WTC11 (cell line): ENCODE measurements at regions not wholly inside any gene's neighbourhood (a gene's known extent, or its start where the extent isn't known, plus 50 kb on each side); places are given as distances from the start of the nearest gene placed in this dataset.

Experiments
- ATAC-seq: fragments of 200-7000 bp; cut with Tn5 transposase; 2 replicates; pipeline ENCODE4 v1.10.0; 2021; ENCODE audit warnings: mild to moderate bottlenecking, moderate library complexity
- CTCF ChIA-PET: fragments of 300-600 bp; sonication (Branson Sonifier 250); formaldehyde crosslinking; loops from one replicate; lab custom pipeline; 2021; ENCODE audit warnings: antibody characterized with exemption; lab: Charles Lee
- POLR2A ChIA-PET: fragments of 350-600 bp; sonication (Branson Sonifier 250); formaldehyde crosslinking; loops from one replicate; lab custom pipeline; 2021; ENCODE audit warnings: antibody characterized with exemption; lab: Charles Lee
- DNase-seq: peaks from one replicate; pipeline ENCODE4 v3.0.0; 2021; ENCODE audit warnings: low spot score
- H3K27ac Mint-ChIP-seq: 2 replicates; pipeline ENCODE4 v1.8.0; 2021; ENCODE audit warnings: mixed read lengths
- H3K27me3 Mint-ChIP-seq: 2 replicates; pipeline ENCODE4 v1.8.0; 2021; ENCODE audit warnings: low read depth, mild to moderate bottlenecking, moderate library complexity, mixed read lengths
- H3K36me3 Mint-ChIP-seq: 2 replicates; pipeline ENCODE4 v1.8.0; 2021; ENCODE audit warnings: mixed read lengths
- H3K4me1 Mint-ChIP-seq: 2 replicates; pipeline ENCODE4 v1.8.0; 2022; ENCODE audit warnings: mixed read lengths
- H3K4me3 Mint-ChIP-seq: 2 replicates; pipeline ENCODE4 v1.8.0; 2021; ENCODE audit warnings: mild to moderate bottlenecking, moderate library complexity, mixed read lengths
- H3K9me3 Mint-ChIP-seq: 2 replicates; pipeline ENCODE4 v1.8.0; 2021; ENCODE audit warnings: mixed read lengths
- ELF4 ChIP-seq: sonication (generic); formaldehyde crosslinking; IDR thresholded peaks from 2 replicates; pipeline ENCODE4 v1.8.1; 2022; ENCODE audit warnings: low read depth, mild to moderate bottlenecking, moderate library complexity, missing genetic modification reagents
- HMGA2 ChIP-seq: fragments of 250-450 bp; sonication (Bioruptor Pico); IDR thresholded peaks from 2 replicates; pipeline ENCODE4 v1.4.0; 2021; ENCODE audit warnings: mild to moderate bottlenecking, moderate library complexity
- KAT7 ChIP-seq: sonication (generic); formaldehyde crosslinking; IDR thresholded peaks from 2 replicates; pipeline ENCODE4 v1.8.1; 2023; ENCODE audit warnings: missing genetic modification reagents, mild to moderate bottlenecking, borderline replicate concordance
- MYBL2 ChIP-seq: sonication (generic); formaldehyde crosslinking; IDR thresholded peaks from 2 replicates; pipeline ENCODE4 v1.8.1; 2023; ENCODE audit warnings: mild to moderate bottlenecking, moderate library complexity, missing genetic modification reagents
- NR3C1 ChIP-seq: sonication (generic); formaldehyde crosslinking; conservative IDR thresholded peaks from 2 replicates; pipeline ENCODE4 v1.8.1; 2023; ENCODE audit warnings: low read depth, mild to moderate bottlenecking, missing genetic modification reagents
- SMAD4 ChIP-seq: sonication (generic); formaldehyde crosslinking; IDR thresholded peaks from 2 replicates; pipeline ENCODE4 v1.8.0; 2022; ENCODE audit warnings: mild to moderate bottlenecking, missing genetic modification reagents
- TEAD1 ChIP-seq: sonication (generic); formaldehyde crosslinking; IDR thresholded peaks from 2 replicates; pipeline ENCODE4 v1.8.0; 2022; ENCODE audit warnings: mild to moderate bottlenecking, missing genetic modification reagents
- TP53 ChIP-seq: sonication (generic); formaldehyde crosslinking; IDR thresholded peaks from 2 replicates; pipeline ENCODE4 v1.8.1; 2023; ENCODE audit warnings: mild to moderate bottlenecking, missing genetic modification reagents
- ZMAT4 ChIP-seq: fragments of 250-450 bp; sonication (Bioruptor Pico); IDR thresholded peaks from 2 replicates; pipeline ENCODE4 v1.9.0; 2021; ENCODE audit warnings: mild to moderate bottlenecking
- ZNF317 ChIP-seq: sonication (generic); formaldehyde crosslinking; IDR thresholded peaks from 2 replicates; pipeline ENCODE4 v1.8.1; 2023; ENCODE audit warnings: low read depth, mild to moderate bottlenecking, moderate library complexity, missing genetic modification reagents, borderline replicate concordance
- ZNF416 ChIP-seq: fragments of 250-450 bp; sonication (Bioruptor Pico); IDR thresholded peaks from 2 replicates; pipeline ENCODE4 v1.9.0; 2021; ENCODE audit warnings: mild to moderate bottlenecking, inconsistent platforms
- TF ChIP-seq, protein P1 (sequence below): fragments of 250-450 bp; sonication (Bioruptor Pico); conservative IDR thresholded peaks from 2 replicates; pipeline ENCODE4 v1.9.0; 2021; ENCODE audit warnings: mild to moderate bottlenecking
- TF ChIP-seq, protein P2 (sequence below): sonication (generic); formaldehyde crosslinking; IDR thresholded peaks from 2 replicates; pipeline ENCODE4 v1.8.1; 2023; ENCODE audit warnings: mild to moderate bottlenecking, missing genetic modification reagents, moderate library complexity
- TF ChIP-seq, protein P3 (sequence below): fragments of 250-450 bp; sonication (Bioruptor Pico); IDR thresholded peaks from 2 replicates; pipeline ENCODE4 v1.8.0; 2021; ENCODE audit warnings: mild to moderate bottlenecking
- TF ChIP-seq, protein P4 (sequence below): sonication (generic); formaldehyde crosslinking; IDR thresholded peaks from 2 replicates; pipeline ENCODE4 v1.8.0; 2023; ENCODE audit warnings: missing genetic modification reagents, mild to moderate bottlenecking, borderline replicate concordance
- TF ChIP-seq, protein P5 (sequence below): sonication (generic); formaldehyde crosslinking; IDR thresholded peaks from 2 replicates; pipeline ENCODE4 v1.8.1; 2023; ENCODE audit warnings: mild to moderate bottlenecking, missing genetic modification reagents, borderline replicate concordance
- TF ChIP-seq, protein P6 (sequence below): fragments of 250-450 bp; sonication (Bioruptor Pico); IDR thresholded peaks from 2 replicates; pipeline ENCODE4 v1.9.0; 2021; ENCODE audit warnings: mild to moderate bottlenecking

DNA sequence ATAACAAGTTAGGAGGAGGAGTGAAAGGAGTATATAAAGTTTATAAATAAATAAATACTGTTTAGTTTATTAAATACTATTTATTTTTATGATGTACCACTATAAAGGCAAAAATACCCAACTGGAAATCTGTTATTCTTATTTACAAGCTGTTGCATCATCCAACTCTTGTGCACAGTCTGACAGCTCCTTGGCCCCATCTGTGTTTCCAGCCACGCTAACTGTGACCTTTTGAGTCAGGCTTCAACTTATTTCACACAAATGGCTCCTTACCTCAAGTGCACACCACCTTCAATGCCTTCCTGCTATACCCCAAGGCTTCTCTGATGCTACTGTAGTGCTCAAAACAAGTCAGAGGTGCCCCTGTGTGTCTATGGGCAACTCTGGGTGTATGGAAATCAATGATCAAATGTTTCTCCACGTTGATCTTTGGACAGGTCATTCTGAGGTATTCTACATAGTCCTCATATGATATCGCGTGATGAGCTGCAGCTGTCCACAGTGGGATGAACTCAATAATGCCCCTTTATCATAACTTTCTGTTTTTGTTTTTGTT lies 303.2 kb upstream of the GRAMD2B start:
- H3K9me3 Mint-ChIP-seq = peaks cover 5% of the 10 kb centered on the region
- no peaks in the 10 kb centered on the region for H3K27me3 Mint-ChIP-seq
- ATAC-seq (no peak), DNase-seq (no peak)
- H3K4me1 Mint-ChIP-seq = peaks cover 35% of the 10 kb centered on the region
- ChIA-PET CTCF (no interaction called here), POLR2A (no interaction called here)
- no peak overlapping the region for H3K4me3 Mint-ChIP-seq
- TF ChIP-seq ZMAT4 (CRISPR knock-in tag) (no peak), SMAD4 (CRISPR knock-in tag) (no peak), HMGA2 (CRISPR knock-in tag) (no peak), TEAD1 (CRISPR knock-in tag) (no peak), ZNF317 (no peak), ZNF416 (CRISPR knock-in tag) (no peak), NR3C1 (CRISPR knock-in tag) (no peak), MYBL2 (no peak)
- TF ChIP-seq, protein P1, sequence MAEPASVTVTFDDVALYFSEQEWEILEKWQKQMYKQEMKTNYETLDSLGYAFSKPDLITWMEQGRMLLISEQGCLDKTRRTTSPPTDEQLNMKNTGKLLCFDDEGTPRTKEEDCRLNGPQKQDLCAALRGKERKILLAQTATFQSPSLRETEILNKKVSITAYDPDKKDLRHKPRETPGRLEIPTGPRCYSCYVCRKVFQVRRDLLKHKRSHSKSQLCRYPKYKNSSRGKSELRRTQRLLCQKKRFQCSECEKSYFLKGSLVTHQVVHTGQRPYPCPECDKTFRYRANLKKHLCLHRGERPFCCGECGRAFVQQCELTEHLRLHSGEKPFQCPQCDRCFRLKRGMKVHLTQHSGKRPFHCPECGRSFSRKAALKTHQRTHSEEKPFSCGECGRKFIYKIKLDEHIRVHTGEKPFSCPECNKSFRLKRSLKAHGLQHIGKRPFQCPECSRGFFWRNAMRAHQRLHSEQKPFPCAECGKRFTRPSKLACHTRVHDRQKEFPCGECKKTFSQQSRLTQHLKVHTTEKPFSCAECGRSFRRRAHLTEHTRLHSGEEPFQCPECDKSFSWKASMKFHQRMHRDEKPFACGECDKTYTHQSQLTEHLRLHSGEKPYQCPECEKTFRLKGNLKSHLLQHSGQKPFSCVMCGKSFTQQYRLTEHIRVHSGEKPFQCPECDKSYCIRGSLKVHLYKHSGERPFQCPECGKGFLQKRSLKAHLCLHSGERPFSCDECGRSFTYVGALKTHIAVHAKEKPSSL (CRISPR knock-in tag) = no peak
- TF ChIP-seq, protein P2, sequence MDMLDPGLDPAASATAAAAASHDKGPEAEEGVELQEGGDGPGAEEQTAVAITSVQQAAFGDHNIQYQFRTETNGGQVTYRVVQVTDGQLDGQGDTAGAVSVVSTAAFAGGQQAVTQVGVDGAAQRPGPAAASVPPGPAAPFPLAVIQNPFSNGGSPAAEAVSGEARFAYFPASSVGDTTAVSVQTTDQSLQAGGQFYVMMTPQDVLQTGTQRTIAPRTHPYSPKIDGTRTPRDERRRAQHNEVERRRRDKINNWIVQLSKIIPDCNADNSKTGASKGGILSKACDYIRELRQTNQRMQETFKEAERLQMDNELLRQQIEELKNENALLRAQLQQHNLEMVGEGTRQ (CRISPR knock-in tag) = no peak
- TF ChIP-seq, protein P3, sequence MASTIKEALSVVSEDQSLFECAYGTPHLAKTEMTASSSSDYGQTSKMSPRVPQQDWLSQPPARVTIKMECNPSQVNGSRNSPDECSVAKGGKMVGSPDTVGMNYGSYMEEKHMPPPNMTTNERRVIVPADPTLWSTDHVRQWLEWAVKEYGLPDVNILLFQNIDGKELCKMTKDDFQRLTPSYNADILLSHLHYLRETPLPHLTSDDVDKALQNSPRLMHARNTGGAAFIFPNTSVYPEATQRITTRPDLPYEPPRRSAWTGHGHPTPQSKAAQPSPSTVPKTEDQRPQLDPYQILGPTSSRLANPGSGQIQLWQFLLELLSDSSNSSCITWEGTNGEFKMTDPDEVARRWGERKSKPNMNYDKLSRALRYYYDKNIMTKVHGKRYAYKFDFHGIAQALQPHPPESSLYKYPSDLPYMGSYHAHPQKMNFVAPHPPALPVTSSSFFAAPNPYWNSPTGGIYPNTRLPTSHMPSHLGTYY (CRISPR knock-in tag) = no peak
- TF ChIP-seq, protein P4, sequence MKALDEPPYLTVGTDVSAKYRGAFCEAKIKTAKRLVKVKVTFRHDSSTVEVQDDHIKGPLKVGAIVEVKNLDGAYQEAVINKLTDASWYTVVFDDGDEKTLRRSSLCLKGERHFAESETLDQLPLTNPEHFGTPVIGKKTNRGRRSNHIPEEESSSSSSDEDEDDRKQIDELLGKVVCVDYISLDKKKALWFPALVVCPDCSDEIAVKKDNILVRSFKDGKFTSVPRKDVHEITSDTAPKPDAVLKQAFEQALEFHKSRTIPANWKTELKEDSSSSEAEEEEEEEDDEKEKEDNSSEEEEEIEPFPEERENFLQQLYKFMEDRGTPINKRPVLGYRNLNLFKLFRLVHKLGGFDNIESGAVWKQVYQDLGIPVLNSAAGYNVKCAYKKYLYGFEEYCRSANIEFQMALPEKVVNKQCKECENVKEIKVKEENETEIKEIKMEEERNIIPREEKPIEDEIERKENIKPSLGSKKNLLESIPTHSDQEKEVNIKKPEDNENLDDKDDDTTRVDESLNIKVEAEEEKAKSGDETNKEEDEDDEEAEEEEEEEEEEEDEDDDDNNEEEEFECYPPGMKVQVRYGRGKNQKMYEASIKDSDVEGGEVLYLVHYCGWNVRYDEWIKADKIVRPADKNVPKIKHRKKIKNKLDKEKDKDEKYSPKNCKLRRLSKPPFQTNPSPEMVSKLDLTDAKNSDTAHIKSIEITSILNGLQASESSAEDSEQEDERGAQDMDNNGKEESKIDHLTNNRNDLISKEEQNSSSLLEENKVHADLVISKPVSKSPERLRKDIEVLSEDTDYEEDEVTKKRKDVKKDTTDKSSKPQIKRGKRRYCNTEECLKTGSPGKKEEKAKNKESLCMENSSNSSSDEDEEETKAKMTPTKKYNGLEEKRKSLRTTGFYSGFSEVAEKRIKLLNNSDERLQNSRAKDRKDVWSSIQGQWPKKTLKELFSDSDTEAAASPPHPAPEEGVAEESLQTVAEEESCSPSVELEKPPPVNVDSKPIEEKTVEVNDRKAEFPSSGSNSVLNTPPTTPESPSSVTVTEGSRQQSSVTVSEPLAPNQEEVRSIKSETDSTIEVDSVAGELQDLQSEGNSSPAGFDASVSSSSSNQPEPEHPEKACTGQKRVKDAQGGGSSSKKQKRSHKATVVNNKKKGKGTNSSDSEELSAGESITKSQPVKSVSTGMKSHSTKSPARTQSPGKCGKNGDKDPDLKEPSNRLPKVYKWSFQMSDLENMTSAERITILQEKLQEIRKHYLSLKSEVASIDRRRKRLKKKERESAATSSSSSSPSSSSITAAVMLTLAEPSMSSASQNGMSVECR (CRISPR knock-in tag) = no peak
- H3K27ac Mint-ChIP-seq = no peak overlapping the region
- H3K36me3 Mint-ChIP-seq = no peaks in the 10 kb centered on the region

GRCh38 chr5:126120939-126121338 lies 302.3 kb upstream of the GRAMD2B start:
- Mint-ChIP-seq H3K36me3 (no peaks in the 10 kb centered on the region), H3K4me3 (no peak overlapping the region), H3K27me3 (no peaks in the 10 kb centered on the region), H3K27ac (no peak overlapping the region), H3K9me3 (no peaks in the 10 kb centered on the region), H3K4me1 (peaks cover 42% of the 10 kb centered on the region)
- ATAC-seq (no peak), DNase-seq (no peak)
- CTCF ChIA-PET = no interaction called here
- POLR2A ChIA-PET = no interaction called here
- TF ChIP-seq, protein P5, sequence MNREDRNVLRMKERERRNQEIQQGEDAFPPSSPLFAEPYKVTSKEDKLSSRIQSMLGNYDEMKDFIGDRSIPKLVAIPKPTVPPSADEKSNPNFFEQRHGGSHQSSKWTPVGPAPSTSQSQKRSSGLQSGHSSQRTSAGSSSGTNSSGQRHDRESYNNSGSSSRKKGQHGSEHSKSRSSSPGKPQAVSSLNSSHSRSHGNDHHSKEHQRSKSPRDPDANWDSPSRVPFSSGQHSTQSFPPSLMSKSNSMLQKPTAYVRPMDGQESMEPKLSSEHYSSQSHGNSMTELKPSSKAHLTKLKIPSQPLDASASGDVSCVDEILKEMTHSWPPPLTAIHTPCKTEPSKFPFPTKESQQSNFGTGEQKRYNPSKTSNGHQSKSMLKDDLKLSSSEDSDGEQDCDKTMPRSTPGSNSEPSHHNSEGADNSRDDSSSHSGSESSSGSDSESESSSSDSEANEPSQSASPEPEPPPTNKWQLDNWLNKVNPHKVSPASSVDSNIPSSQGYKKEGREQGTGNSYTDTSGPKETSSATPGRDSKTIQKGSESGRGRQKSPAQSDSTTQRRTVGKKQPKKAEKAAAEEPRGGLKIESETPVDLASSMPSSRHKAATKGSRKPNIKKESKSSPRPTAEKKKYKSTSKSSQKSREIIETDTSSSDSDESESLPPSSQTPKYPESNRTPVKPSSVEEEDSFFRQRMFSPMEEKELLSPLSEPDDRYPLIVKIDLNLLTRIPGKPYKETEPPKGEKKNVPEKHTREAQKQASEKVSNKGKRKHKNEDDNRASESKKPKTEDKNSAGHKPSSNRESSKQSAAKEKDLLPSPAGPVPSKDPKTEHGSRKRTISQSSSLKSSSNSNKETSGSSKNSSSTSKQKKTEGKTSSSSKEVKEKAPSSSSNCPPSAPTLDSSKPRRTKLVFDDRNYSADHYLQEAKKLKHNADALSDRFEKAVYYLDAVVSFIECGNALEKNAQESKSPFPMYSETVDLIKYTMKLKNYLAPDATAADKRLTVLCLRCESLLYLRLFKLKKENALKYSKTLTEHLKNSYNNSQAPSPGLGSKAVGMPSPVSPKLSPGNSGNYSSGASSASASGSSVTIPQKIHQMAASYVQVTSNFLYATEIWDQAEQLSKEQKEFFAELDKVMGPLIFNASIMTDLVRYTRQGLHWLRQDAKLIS (CRISPR knock-in tag) = no peak
- TF ChIP-seq, protein P3 (CRISPR knock-in tag) = no peak
- TF ChIP-seq KAT7 (CRISPR knock-in tag) (no peak), ELF4 (CRISPR knock-in tag) (no peak), TP53 (CRISPR knock-in tag) (no peak)
- TF ChIP-seq, protein P6, sequence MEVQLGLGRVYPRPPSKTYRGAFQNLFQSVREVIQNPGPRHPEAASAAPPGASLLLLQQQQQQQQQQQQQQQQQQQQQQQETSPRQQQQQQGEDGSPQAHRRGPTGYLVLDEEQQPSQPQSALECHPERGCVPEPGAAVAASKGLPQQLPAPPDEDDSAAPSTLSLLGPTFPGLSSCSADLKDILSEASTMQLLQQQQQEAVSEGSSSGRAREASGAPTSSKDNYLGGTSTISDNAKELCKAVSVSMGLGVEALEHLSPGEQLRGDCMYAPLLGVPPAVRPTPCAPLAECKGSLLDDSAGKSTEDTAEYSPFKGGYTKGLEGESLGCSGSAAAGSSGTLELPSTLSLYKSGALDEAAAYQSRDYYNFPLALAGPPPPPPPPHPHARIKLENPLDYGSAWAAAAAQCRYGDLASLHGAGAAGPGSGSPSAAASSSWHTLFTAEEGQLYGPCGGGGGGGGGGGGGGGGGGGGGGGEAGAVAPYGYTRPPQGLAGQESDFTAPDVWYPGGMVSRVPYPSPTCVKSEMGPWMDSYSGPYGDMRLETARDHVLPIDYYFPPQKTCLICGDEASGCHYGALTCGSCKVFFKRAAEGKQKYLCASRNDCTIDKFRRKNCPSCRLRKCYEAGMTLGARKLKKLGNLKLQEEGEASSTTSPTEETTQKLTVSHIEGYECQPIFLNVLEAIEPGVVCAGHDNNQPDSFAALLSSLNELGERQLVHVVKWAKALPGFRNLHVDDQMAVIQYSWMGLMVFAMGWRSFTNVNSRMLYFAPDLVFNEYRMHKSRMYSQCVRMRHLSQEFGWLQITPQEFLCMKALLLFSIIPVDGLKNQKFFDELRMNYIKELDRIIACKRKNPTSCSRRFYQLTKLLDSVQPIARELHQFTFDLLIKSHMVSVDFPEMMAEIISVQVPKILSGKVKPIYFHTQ = no peak
